A549 (cell line): ENCODE measurements at regions not wholly inside any gene's neighbourhood (a gene's known extent, or its start where the extent isn't known, plus 50 kb on each side); places are given as distances from the start of the nearest gene placed in this dataset.

Experiments used
- ATAC-seq, 2 experiments: fragments of 200-7000 bp in 1 of 2; fragments of >200 bp in 1 of 2; cut with Nextera tagmentation in 1 of 2; cut with Tn5 transposase in 1 of 2; 3 replicates each; pipeline versions ENCODE4 v1.8.0 to v1.9.1; 2018 to 2020; ENCODE audit warnings: mild to moderate bottlenecking in 1 of 2, moderate library complexity in 1 of 2
- CTCF ChIA-PET: fragments of 300-600 bp; sonication (Branson Sonifier 250); formaldehyde crosslinking; extraction: SDS; loops from one replicate; lab custom pipeline; 2021; ENCODE audit warnings: antibody characterized with exemption, inconsistent platforms; lab: Yijun Ruan, JAX
- POLR2A ChIA-PET: fragments of 350-600 bp; formaldehyde crosslinking; extraction: SDS; loops from one replicate; lab custom pipeline; 2021; ENCODE audit warnings: antibody characterized with exemption, inconsistent platforms; lab: Yijun Ruan, JAX
- DNase-seq, 2 experiments: peaks; one replicate each; pipeline versions ENCODE4 v3.0.0 to v3.0.0-alpha.2; 2011 to 2016; ENCODE audit warnings: low read depth in 1 of 2, low spot score in 1 of 2
- FAIRE-seq: peaks from 2 replicates; lab custom pipeline; 2011; peaks lifted over from hg19 to GRCh38; lab: Jason Lieb, UNC
- H3K27ac ChIP-seq, 2 experiments: fragments of >200 bp; sonication (Bioruptor Twin); formaldehyde crosslinking; 3 replicates each; pipeline ENCODE4 v1.5.1; 2016 to 2017
- H3K4me1 ChIP-seq: fragments of >200 bp; sonication (Bioruptor Twin); formaldehyde crosslinking; 3 replicates; pipeline ENCODE4 v1.6.1; 2016
- H3K4me2 ChIP-seq: fragments of >200 bp; sonication (Bioruptor Twin); formaldehyde crosslinking; 3 replicates; pipeline ENCODE4 v1.6.1; 2016
- H3K4me3 ChIP-seq: fragments of >200 bp; sonication (Bioruptor Twin); formaldehyde crosslinking; 3 replicates; pipeline ENCODE4 v1.5.1; 2016
- H3K9me3 ChIP-seq: fragments of >200 bp; sonication (Bioruptor Twin); formaldehyde crosslinking; 3 replicates; pipeline ENCODE4 v1.6.1; 2016
- BHLHE40 ChIP-seq: IDR thresholded peaks from 2 replicates; pipeline ENCODE4 v1.6.1; 2012; ENCODE audit warnings: low read depth, low read length, inconsistent platforms
- CBX2 ChIP-seq: fragments of 200-600 bp; sonication (generic); IDR thresholded peaks from 2 replicates; pipeline ENCODE4 v1.6.1; 2016; ENCODE audit warnings: low read depth, mild to moderate bottlenecking, borderline replicate concordance
- CEBPB ChIP-seq, 2 experiments: fragments of >200 bp in 1 of 2; sonication (Bioruptor Twin) in 1 of 2; formaldehyde crosslinking in 1 of 2; IDR thresholded peaks; 2 replicates each; pipeline ENCODE4 v1.6.1; 2012 to 2016
- CHD4 ChIP-seq: fragments of 200-600 bp; sonication (generic); IDR thresholded peaks from 2 replicates; pipeline ENCODE4 v1.6.1; 2016; ENCODE audit warnings: antibody characterized with exemption, mild to moderate bottlenecking, borderline replicate concordance
- FOSB ChIP-seq: fragments of 250-450 bp; sonication (Bioruptor Pico); IDR thresholded peaks from 2 replicates; pipeline ENCODE4 v1.5.0; 2020; ENCODE audit warnings: mild to moderate bottlenecking, moderate library complexity
- HDAC2 ChIP-seq: fragments of 200-600 bp; sonication (generic); IDR thresholded peaks from 2 replicates; pipeline ENCODE4 v1.6.1; 2016
- HEYL ChIP-seq: fragments of 250-450 bp; sonication (Bioruptor Pico); IDR thresholded peaks from 2 replicates; pipeline ENCODE4 v1.8.0; 2021; ENCODE audit warnings: mild to moderate bottlenecking, moderate library complexity
- HOXB13 ChIP-seq: fragments of 250-450 bp; sonication (Bioruptor Pico); IDR thresholded peaks from 2 replicates; pipeline ENCODE4 v1.5.0; 2020; ENCODE audit warnings: low read depth, mild to moderate bottlenecking, moderate library complexity
- JUNB ChIP-seq: fragments of >200 bp; sonication (Bioruptor Twin); formaldehyde crosslinking; IDR thresholded peaks from 2 replicates; pipeline ENCODE4 v1.6.1; 2016
- NPAS2 ChIP-seq: fragments of 250-450 bp; sonication (Bioruptor Pico); IDR thresholded peaks from 2 replicates; pipeline ENCODE4 v1.8.0; 2022; ENCODE audit warnings: mild to moderate bottlenecking, moderate library complexity, borderline replicate concordance
- NR3C1 ChIP-seq: fragments of >200 bp; sonication (Bioruptor Twin); formaldehyde crosslinking; IDR thresholded peaks from 3 replicates; pipeline ENCODE4 v1.6.1; 2017
- PHF8 ChIP-seq: fragments of 200-600 bp; sonication (generic); IDR thresholded peaks from 2 replicates; pipeline ENCODE4 v1.6.1; 2016; ENCODE audit warnings: low read depth, mild to moderate bottlenecking, antibody characterized with exemption, moderate library complexity, borderline replicate concordance
- POLR2A ChIP-seq: IDR thresholded peaks from 2 replicates; pipeline ENCODE4 v1.6.1; 2012; ENCODE audit warnings: mild to moderate bottlenecking, low read length
- POLR2AphosphoS2 ChIP-seq: conservative IDR thresholded peaks from 2 replicates; pipeline ENCODE4 v1.6.1; 2012; ENCODE audit warnings: low read length, improper control_type of control experiment, inconsistent platforms
- RAD21 ChIP-seq, 2 experiments: fragments of >200 bp in 1 of 2; sonication (Bioruptor Twin) in 1 of 2; formaldehyde crosslinking in 1 of 2; IDR thresholded peaks in 1 of 2; conservative IDR thresholded peaks in 1 of 2; 2 replicates in 1 of 2; 3 replicates in 1 of 2; pipeline ENCODE4 v1.6.1; 2012 to 2018; ENCODE audit warnings: inconsistent platforms in 1 of 2
- RARB ChIP-seq: fragments of 250-450 bp; sonication (Bioruptor Pico); IDR thresholded peaks from 2 replicates; pipeline ENCODE4 v1.8.0; 2021; ENCODE audit warnings: mild to moderate bottlenecking, moderate library complexity
- RFX5 ChIP-seq: fragments of 450-650 bp; IDR thresholded peaks from 2 replicates; pipeline ENCODE4 v1.7.1; 2014; ENCODE audit warnings: antibody characterized with exemption, mild to moderate bottlenecking, moderate library complexity
- SMC3 ChIP-seq: fragments of >200 bp; sonication (Bioruptor Twin); formaldehyde crosslinking; IDR thresholded peaks from 3 replicates; pipeline ENCODE4 v1.6.1; 2018; ENCODE audit warnings: inconsistent platforms
- TP53 ChIP-seq: fragments of 250-450 bp; sonication (Bioruptor Pico); IDR thresholded peaks from 2 replicates; pipeline ENCODE4 v1.5.0; 2021; ENCODE audit warnings: mild to moderate bottlenecking, moderate library complexity
- ZC3H11A ChIP-seq: fragments of 450-650 bp; IDR thresholded peaks from 2 replicates; pipeline ENCODE4 v1.6.1; 2014; ENCODE audit warnings: antibody characterized with exemption, mild to moderate bottlenecking
- ZNF302 ChIP-seq: fragments of 250-450 bp; sonication (Bioruptor Pico); IDR thresholded peaks from 2 replicates; pipeline ENCODE4 v1.9.0; 2021; ENCODE audit warnings: inconsistent platforms, mild to moderate bottlenecking, moderate library complexity
- ZSCAN20 ChIP-seq: fragments of 250-450 bp; sonication (Bioruptor Pico); IDR thresholded peaks from 2 replicates; pipeline ENCODE4 v1.8.0; 2022; ENCODE audit warnings: mild to moderate bottlenecking, moderate library complexity
- WGBS: methylation state at CpG from one replicate; pipeline ENCODE4 v1.1.6; 2017; ENCODE audit errors: missing lambda C conversion rate; 5-methylcytosine and 5-hydroxymethylcytosine counted together
- TF ChIP-seq, protein P1 (sequence below): IDR thresholded peaks from 2 replicates; pipeline ENCODE4 v1.6.1; 2012
- TF ChIP-seq, protein P2 (sequence below): IDR thresholded peaks from 2 replicates; pipeline ENCODE4 v1.6.1; 2012; ENCODE audit warnings: low read depth, borderline replicate concordance
- TF ChIP-seq, protein P3 (sequence below): fragments of >200 bp; sonication (Bioruptor Twin); formaldehyde crosslinking; IDR thresholded peaks from 3 replicates; pipeline ENCODE4 v1.6.1; 2016
- TF ChIP-seq, protein P4 (sequence below): fragments of >200 bp; sonication (Bioruptor Twin); formaldehyde crosslinking; IDR thresholded peaks from 3 replicates; pipeline ENCODE4 v1.5.1; 2016
- TF ChIP-seq, protein P5 (sequence below): fragments of 150-350 bp; IDR thresholded peaks from 2 replicates; pipeline ENCODE4 v1.6.1; 2014; ENCODE audit warnings: low read depth, mild to moderate bottlenecking, low read length
- TF ChIP-seq, protein P6 (sequence below): fragments of 450-650 bp; IDR thresholded peaks from 2 replicates; pipeline ENCODE4 v1.6.1; 2014; ENCODE audit warnings: antibody characterized with exemption

DNA sequence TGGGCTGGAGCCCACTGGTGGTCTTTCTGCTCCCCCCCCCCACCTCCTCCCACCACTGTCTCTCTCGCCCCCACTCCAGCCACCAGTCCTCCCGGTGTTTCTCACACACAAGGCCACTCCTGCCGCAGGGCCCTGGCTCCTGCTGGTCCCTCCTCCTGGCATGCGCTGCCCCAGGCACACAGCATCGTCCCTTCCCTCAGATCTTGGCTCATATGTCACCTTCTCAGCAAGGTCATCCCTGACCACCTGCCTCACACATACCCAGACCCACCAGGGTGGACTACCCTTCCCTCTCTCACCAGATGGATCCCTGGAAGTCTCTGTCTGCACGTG lies 101.5 kb upstream of the IQSEC1 start:
- Histone ChIP-seq H3K9me3 (peaks cover 20% of the 10 kb centered on the region), H3K27ac (no peak overlapping the region), H3K4me2 (no peak overlapping the region)
- DNase-seq (no peak), FAIRE-seq (no peak)
- ChIA-PET CTCF (interaction anchor here (0.9 kb wide), 1 partner anchor 54 kb away, joined by 3 read pairs; no protein-coding TSS in a partner anchor), POLR2A (no interaction called here)
- TF ChIP-seq CEBPB (IDR thresholded peaks at IDR 0.05) (no peak), POLR2A (no peak), SMC3 (no peak), NR3C1 (no peak), RARB (no peak), PHF8 (no peak), JUNB (no peak), NPAS2 (CRISPR knock-in tag) (no peak), RAD21 (conservative IDR thresholded peaks at IDR 0.05 in 1 of 2, IDR thresholded peaks at IDR 0.05 in 1 of 2) (no peak), FOSB (CRISPR knock-in tag) (no peak)
- TF ChIP-seq, protein P1, sequence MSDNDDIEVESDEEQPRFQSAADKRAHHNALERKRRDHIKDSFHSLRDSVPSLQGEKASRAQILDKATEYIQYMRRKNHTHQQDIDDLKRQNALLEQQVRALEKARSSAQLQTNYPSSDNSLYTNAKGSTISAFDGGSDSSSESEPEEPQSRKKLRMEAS: no peak
- TF ChIP-seq, protein P2, sequence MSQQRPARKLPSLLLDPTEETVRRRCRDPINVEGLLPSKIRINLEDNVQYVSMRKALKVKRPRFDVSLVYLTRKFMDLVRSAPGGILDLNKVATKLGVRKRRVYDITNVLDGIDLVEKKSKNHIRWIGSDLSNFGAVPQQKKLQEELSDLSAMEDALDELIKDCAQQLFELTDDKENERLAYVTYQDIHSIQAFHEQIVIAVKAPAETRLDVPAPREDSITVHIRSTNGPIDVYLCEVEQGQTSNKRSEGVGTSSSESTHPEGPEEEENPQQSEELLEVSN: no peak
- TF ChIP-seq, protein P3, sequence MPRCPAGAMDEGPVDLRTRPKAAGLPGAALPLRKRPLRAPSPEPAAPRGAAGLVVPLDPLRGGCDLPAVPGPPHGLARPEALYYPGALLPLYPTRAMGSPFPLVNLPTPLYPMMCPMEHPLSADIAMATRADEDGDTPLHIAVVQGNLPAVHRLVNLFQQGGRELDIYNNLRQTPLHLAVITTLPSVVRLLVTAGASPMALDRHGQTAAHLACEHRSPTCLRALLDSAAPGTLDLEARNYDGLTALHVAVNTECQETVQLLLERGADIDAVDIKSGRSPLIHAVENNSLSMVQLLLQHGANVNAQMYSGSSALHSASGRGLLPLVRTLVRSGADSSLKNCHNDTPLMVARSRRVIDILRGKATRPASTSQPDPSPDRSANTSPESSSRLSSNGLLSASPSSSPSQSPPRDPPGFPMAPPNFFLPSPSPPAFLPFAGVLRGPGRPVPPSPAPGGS: no peak
- TF ChIP-seq, protein P4, sequence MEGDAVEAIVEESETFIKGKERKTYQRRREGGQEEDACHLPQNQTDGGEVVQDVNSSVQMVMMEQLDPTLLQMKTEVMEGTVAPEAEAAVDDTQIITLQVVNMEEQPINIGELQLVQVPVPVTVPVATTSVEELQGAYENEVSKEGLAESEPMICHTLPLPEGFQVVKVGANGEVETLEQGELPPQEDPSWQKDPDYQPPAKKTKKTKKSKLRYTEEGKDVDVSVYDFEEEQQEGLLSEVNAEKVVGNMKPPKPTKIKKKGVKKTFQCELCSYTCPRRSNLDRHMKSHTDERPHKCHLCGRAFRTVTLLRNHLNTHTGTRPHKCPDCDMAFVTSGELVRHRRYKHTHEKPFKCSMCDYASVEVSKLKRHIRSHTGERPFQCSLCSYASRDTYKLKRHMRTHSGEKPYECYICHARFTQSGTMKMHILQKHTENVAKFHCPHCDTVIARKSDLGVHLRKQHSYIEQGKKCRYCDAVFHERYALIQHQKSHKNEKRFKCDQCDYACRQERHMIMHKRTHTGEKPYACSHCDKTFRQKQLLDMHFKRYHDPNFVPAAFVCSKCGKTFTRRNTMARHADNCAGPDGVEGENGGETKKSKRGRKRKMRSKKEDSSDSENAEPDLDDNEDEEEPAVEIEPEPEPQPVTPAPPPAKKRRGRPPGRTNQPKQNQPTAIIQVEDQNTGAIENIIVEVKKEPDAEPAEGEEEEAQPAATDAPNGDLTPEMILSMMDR: no peak
- TF ChIP-seq, protein P5, sequence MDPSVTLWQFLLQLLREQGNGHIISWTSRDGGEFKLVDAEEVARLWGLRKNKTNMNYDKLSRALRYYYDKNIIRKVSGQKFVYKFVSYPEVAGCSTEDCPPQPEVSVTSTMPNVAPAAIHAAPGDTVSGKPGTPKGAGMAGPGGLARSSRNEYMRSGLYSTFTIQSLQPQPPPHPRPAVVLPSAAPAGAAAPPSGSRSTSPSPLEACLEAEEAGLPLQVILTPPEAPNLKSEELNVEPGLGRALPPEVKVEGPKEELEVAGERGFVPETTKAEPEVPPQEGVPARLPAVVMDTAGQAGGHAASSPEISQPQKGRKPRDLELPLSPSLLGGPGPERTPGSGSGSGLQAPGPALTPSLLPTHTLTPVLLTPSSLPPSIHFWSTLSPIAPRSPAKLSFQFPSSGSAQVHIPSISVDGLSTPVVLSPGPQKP: no peak
- TF ChIP-seq, all 56 proteins: peak for 0
- ATAC-seq: no peak
- WGBS: 74% methylated on average over 6 of the region's 6 CpGs
- H3K4me1 ChIP-seq: no peaks in the 10 kb centered on the region
- H3K4me3 ChIP-seq: no peak overlapping the region

DNA sequence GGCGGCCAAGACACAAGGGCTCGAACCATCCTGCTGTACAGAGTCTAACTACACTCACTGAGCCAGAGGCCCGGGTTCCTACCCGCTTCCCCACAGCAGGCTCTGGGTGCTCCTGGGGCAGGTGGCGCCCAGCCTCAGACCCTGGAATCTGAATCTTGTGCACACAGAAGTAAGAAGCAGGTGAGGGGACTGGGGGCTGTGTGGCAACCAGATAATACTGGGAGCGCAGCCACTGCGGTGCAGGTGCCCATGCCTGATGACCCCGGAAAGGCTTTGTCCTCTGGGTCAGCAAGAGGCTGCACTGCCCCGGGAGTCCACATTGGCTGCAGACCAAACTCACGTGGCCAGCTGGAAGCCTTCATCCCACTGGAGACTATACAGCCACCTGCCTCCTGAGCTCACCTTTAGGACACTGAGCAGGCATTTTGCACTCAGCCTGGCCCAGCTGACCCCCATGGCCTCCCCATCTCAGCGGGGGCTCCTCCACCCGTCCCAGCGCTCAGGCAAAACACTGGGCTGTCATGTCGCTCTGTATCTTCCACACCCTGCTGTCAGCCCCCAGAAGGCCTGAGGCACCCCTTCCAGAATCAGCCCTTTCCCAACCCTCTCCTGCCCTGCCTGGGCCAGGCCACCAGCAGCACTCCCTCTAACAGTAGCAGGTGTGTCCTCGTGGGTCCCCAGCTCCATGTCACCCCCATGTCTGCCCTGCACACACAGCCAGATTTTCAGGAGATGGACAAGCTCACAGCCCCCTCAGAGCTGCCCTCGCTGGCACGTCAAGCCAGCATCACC lies 101.0 kb upstream of the IQSEC1 start:
- TF ChIP-seq HEYL (no peak), RFX5 (no peak), CEBPB (IDR thresholded peaks at IDR 0.05) (no peak), HOXB13 (CRISPR knock-in tag) (no peak), ZC3H11A (no peak), CBX2 (no peak), CHD4 (no peak), ZSCAN20 (CRISPR knock-in tag) (no peak), POLR2AphosphoS2 (no peak), SMC3 (no peak), BHLHE40 (no peak), TP53 (CRISPR knock-in tag) (no peak), FOSB (CRISPR knock-in tag) (no peak), ZNF302 (no peak), HDAC2 (no peak)
- TF ChIP-seq, protein P6, sequence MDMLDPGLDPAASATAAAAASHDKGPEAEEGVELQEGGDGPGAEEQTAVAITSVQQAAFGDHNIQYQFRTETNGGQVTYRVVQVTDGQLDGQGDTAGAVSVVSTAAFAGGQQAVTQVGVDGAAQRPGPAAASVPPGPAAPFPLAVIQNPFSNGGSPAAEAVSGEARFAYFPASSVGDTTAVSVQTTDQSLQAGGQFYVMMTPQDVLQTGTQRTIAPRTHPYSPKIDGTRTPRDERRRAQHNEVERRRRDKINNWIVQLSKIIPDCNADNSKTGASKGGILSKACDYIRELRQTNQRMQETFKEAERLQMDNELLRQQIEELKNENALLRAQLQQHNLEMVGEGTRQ: no peak
- TF ChIP-seq, protein P1: no peak
- Histone ChIP-seq H3K9me3 (peaks cover 16% of the 10 kb centered on the region), H3K27ac (no peak overlapping the region), H3K4me2 (no peak overlapping the region), H3K4me3 (no peak overlapping the region), H3K4me1 (no peaks in the 10 kb centered on the region)
- ATAC-seq (no peak), FAIRE-seq (no peak), DNase-seq (no peak)
- WGBS: 85% methylated on average over 17 of the region's 17 CpGs
- POLR2A ChIA-PET: no interaction called here
- CTCF ChIA-PET: interaction anchor here (0.9 kb wide), 1 partner anchor 55 kb away, joined by 3 read pairs; no protein-coding TSS in a partner anchor
